Spleen (tissue), 7 donors: ENCODE measurements at regions not wholly inside any gene's neighbourhood (a gene's known extent, or its start where the extent isn't known, plus 50 kb on each side); places are given as distances from the start of the nearest gene placed in this dataset.

ENCODE experiments used
- POLR2A ChIP-seq, 3 donors: fragments of 450-650 bp; IDR thresholded peaks; one replicate each; pipeline ENCODE4 v1.5.1; 2017; ENCODE audit warnings: antibody characterized with exemption in 3 of 3, mild to moderate bottlenecking in 1 of 3
- TF ChIP-seq, protein P1 (sequence below), 11 experiments: fragments of 200-600 bp in 7 of 11; fragments of 450-650 bp in 4 of 11; sonication (generic) in 4 of 11; IDR thresholded peaks in 8 of 11; conservative IDR thresholded peaks in 3 of 11; 1 replicate in 7 of 11; 2 replicates in 4 of 11; pipeline versions ENCODE4 v1.4.0 to v1.8.0; 2016 to 2021; ENCODE audit warnings: antibody characterized with exemption in 11 of 11, inconsistent platforms in 4 of 11, mild to moderate bottlenecking in 1 of 11
- donor health status: DM: no; HTN: no; CAD: no; lungs with moderate emphysema.
- donor health status: DM: no; HTN: no; CAD: no.
- donor health status: DM: no; HTN: no; CAD: no.

DNA sequence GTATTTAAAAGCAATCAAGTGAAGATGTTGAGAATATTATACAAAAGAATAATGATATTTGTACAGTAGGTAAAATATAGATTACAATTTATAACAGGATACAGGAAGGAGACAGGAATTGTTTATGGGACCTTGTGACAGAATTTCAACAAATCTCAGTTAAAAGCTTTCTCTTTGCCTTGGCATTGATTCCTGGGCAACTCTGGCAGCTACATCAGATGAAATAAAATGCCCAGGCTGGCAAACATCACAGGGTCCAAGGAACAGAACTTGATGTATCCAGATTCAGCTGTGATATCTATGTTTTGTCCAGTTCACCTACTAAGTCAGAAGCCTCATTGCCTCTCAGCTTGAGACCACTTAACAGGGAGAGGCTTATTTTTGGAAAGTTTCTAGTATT lies 473.1 kb downstream of the MCTP2 start:
- TF ChIP-seq, protein P1, sequence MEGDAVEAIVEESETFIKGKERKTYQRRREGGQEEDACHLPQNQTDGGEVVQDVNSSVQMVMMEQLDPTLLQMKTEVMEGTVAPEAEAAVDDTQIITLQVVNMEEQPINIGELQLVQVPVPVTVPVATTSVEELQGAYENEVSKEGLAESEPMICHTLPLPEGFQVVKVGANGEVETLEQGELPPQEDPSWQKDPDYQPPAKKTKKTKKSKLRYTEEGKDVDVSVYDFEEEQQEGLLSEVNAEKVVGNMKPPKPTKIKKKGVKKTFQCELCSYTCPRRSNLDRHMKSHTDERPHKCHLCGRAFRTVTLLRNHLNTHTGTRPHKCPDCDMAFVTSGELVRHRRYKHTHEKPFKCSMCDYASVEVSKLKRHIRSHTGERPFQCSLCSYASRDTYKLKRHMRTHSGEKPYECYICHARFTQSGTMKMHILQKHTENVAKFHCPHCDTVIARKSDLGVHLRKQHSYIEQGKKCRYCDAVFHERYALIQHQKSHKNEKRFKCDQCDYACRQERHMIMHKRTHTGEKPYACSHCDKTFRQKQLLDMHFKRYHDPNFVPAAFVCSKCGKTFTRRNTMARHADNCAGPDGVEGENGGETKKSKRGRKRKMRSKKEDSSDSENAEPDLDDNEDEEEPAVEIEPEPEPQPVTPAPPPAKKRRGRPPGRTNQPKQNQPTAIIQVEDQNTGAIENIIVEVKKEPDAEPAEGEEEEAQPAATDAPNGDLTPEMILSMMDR (IDR thresholded peaks at IDR 0.05 in 8 of 11, conservative IDR thresholded peaks at IDR 0.05 in 3 of 11): no peak
- no peak for TF ChIP-seq POLR2A (IDR thresholded peaks at IDR 0.05)
